SKM-1 treated with dmso at 0.1 percent for 144 hours (cell line): ENCODE measurements at regions not wholly inside any gene's neighbourhood (a gene's known extent, or its start where the extent isn't known, plus 50 kb on each side); places are given as distances from the start of the nearest gene placed in this dataset.
"Not testable (repeated sequence)": the region's sequence is repeated elsewhere in the genome, so short reads cannot be mapped to it uniquely, and the experiment has no call there.

Experiments used
- DNase-seq: peaks from one replicate; lab custom pipeline; 2025; ENCODE audit not compliant: unreplicated experiment; lab: John Stamatoyannopoulos, UW

DNA sequence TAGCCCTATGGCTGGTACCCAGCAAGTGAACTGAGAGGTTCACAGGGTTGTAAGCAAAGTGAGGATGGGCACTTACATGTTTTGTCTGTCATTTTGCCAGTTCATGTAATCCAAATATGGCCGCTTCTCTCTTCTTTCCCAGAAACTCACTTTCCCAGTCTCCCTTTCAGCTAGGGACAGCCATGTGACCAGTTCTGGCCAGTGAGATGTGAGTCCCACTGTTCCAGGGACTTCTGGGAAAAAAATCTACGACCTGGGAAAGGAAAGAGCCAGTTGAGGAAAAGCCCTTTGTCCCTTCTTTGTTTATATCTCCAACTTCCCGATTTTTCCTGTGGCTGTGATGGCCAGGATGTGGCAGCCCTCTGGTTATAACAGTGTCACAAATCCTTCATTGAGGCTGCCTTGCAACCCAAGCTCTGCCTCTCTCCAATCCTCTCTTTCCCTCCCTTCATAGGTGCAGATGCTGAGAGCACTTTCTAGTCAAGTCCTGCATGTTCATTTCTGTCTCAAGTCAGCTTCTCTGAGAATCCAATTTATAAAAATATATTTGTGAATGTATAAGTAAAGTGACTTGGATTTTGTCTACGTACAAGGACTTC lies 148.6 kb upstream of the ZFP64 start:
- DNase-seq = no peak

DNA sequence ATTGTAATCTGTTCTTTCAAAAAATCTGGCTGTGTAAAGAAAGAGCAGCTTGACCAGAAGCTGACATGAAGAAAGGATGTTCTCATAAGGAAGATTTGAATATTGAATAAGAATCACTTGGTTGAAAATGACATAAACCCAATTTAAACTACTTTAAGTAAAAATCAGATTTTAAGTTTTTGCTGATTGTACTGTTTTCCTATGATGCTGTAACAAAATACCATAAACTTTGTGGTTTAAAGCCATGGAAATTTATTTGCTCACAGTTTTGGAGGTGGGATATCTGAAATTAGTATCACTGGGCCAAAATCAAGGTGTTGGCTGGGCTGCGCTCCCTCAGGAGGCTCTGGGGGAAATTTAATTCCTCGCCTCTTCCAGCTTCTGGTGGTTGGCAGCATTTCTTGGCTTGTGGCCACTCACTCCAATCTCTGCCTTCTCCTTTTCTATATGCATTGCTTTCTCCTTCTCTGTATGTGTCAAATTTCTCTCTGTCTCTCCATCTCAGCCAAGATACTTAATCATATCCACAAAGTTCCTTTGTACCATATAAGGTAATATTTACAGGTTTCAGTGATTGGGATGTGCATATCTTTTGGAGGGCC lies 141.2 kb upstream of the ZFP64 start:
- no peak for DNase-seq

DNA sequence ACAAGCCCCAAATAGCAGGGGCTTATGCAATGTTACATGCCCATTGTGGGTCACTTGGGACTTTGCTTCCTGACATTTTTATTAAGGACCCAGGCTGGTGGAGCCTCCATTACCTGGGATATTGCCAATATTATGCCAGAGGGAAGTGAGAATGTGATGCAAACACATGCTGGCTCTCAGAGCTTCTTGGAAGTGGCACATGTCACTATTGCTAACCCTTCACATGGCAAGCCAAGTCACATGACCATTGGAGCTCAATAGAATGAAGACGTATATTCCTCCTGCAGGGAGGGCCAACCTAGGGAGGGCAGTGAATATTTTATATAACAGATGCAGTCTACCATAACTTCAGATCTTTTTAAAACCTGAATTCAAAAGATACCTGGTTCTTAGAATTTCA lies 140.7 kb upstream of the ZFP64 start:
- no peak for DNase-seq

DNA sequence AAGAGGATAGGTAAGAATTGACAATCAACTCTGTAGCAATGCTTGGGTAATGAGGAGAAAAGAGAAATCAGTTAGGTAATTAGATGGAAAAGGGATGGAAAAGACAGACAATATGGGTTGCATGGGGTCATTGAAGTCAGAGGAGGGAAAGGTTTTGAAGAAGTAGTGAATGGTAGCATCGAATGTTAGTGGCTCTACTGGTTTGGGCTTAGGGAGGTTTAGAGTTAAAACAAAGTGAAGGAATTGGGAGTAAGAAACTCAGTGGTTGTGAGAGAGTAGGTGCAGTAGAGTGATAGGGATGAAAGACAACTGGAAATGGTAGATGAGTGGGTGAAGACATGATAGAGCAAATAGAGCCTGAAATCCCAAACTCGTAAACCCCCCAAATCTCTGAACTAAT lies 140.1 kb upstream of the ZFP64 start:
- no peak for DNase-seq

DNA sequence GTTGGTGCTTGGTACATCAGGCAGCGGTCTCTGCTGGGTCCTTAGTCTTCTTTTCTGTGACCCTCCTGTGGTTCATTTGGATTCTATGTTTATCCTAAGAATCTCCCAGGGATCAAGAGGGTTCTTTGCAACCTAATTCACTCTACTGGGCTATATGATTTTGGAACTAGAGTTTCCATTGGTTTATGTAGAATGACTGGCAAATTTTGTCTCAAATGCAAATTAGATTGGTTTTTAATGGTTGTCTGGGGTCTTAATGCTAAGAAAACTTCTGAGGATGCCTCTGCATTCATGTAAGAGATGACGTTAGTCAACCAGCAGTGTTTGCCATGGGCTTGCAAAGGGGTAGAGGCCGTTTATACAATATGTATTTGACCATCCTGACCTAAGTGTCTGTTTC lies 129.8 kb upstream of the ZFP64 start:
- no peak for DNase-seq

DNA sequence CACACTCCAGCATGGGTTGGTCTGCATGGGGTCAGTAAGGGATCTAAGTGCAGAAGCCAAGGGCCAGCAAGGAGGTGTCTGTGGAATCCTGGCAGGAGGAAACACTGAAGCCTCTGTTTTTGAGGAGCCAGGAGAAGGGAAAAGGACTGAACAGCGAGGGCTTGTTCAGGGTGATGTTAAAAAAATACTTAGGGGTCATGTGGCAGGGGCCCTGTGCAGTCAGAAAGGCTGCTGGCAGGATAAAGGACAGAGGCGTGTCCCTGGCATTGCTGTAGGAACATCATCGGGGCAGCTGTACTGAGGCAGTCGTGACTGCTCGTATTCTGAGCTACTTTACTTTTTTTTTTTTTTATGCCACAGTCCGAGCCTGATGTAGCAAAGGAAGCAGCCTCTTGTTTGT lies 127.1 kb upstream of the ZFP64 start:
- DNase-seq = no peak

DNA sequence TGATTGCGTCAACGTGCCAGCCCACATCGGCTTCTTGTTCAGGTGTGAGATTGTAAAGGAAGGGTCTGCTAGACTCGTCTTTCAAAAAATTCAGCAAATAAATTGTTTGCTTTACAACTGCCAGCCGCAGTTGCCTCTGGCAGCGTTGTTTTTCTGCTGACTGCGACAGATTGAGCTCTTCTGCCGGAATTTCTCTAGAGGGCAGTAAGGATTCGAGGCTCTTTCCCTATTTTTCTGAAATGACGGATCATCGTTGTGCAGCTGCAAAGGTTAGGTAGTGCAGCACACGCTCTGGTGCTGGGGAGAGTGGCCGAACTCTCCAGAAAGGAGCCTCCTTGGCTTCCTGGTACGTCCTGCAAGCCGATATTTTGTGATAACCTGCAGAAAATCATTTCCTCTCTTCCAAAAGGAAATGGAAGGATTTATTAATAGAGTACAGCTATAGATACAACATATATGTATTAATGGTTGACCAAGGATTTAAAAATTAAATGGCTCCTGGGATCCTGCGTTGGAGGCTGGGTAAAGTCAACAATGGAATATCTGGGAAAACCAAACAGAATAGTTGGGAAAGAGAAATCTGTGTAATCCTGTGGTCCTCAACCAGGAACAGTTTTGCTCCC lies 121.9 kb upstream of the ZFP64 start:
- DNase-seq = no peak

DNA sequence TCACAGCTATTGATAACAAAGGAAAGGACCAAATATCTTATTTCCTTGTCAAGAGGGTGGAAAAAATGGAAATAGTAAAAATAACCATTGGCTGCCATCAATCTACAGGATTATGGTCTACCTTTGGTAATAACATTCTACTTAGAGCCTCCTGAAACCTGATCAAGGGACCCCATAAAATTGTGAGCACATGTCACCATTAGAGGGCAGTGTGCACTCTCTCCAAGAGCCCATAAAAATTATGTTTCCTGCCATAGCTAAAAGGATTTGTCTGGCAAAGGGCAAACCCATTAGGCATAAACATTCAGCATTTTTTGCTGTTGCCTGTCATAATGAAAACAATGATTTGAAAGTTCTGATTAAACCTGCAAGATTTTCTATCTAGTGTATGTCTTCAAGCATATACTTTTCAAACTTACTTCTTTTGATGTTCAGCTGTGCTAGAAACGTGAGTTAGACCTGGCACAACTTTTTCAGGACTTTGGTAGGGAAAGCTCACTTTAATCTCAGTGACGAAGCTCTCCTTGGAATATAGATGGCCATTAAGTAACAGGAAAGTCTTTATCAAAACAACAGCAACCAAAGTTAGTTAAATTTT lies 120.7 kb upstream of the ZFP64 start:
- peak; percentile 60 for DNase-seq

DNA sequence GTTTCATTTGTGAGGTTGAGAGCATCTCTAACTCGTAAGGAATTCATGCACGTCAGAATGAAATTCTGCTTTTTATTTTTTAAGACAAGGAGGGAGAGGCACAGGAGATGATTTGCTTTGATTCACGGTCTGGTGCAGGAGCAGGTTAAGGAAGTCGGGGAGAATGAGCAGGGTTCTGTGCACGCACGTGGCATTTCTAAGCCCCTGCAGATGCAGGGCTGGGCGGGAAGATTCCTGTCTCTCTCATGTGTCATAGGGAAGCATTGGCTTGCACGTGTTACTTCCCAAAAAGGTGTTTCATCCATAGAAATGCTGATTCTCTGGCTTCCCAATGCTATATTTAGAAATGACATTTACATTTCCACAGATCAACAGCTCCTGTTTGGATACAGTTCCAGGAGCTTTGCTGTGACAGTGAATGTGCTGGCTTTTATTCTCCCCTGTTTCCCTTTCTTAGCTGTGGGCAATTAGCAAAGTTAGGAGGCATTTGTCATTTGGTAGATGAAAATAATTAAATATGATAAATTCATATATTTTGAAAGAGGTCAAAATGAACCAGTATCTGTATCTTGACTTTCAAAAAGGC lies 119.7 kb upstream of the ZFP64 start:
- no peak for DNase-seq

DNA sequence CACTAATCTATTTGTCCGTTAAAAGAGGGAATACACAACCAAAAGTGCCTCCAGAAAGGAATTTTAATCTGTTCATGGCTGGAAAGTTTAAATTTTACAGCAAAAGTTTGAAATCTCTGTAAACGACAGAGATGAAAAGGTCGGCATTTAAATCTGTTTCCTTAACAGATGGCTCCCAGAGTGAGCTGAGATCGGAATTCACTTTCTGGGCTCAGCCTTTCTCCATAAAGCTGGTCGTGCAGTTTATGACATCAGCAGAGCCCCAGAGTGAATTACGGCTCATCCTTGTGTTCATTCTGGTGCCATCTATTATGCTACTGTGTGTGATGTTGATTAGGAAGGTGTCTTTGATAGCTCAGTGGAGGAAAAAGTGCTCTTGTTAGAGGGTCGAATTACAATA lies 117.6 kb upstream of the ZFP64 start:
- DNase-seq = no peak

DNA sequence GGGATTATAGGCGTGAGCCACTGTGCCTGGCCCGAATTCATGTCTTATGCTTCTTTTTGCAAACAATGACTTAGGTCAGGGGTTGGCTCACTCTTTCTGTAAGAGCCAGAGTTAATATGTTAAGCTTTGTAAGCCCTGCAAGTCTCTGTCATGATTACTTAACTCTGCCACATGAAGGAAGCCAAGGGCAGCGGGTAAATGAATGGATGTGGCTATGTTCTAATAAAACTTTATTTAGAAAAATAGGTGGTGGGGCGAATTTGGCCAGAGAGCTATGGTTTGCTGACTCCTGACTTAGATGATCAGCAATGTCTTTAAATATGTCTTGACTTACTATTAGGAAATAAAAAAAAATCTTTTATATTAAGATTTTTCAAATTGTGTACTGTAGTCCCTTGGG lies 114.9 kb upstream of the ZFP64 start:
- no peak for DNase-seq

DNA sequence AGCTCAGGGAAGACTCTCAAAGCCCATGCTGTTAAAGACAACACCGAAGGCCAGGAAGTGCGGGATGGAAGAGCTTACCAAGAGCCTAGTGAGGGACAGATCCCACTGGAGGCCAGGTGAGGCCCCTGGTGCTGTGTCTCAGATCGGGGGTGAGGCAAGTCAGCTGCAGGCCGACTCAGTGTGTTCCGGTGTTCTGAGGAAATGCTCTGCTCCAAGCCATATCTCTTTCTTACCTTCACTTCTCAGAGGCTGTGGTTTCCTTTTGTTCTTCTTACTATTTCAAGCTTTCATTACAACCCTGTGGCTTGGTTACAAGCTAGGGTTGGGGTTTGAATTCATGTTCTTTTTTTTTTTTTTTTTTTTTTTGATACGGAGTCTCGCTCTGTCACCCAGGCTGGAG lies 114.3 kb upstream of the ZFP64 start:
- DNase-seq = no peak

DNA sequence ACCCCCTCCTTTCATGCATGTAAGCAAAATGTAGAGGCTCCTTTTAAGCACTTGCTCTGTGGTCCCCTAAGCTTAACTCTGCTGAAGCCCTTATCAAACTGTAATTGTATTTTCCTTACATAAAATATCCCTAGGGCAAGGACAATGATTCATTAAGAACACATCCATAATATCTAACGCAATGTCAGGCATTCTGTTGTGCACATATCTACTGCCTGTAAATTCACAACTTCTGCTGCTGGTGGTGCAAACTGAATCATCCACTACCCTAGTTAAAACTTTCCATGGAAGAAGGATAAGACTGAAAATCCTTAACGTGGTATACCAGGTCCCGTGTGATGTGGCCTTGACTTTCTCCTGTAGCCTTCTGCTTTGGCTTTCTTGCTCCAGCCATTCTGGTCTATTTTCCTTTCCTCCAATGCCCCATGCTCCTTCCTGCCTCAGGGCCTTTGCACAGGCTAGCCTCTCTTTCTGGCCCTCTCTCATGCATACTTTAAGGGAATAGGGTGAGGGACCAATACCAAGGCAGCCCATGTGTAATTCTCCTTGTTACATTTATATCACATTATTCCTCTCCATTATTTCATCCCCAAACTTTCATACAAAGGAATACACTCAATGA lies 113.6 kb upstream of the ZFP64 start:
- no peak for DNase-seq

DNA sequence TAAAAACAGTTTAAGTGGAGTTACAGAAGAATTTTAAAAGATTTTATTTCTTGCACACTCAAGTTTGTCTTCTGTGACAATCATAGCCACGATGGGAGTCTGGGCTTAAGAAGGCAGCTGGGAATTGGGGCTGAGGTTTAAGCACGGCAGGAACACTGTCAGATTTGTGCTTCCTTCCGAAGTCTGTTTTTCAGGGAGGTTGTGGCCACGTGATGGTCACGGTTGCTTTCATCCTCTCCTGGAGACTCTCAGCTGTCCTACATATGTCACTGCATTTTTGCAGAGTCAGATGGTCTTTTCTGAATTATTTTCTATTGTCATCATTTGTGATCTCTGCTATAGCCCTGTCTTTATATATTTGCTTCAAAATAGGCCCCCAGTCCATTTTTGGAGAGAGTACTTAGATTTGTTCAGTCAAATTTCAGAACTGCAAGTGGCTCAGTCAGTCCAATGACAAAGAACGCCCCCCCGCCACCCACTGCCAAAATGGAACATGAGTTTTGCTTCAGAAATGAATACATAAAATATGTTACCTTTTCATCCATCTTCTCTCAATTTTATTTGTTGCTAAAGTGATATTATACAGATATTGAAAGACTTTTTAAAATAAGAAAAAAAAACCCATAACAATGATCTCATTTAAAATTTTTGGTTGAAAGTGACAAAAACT lies 111.8 kb upstream of the ZFP64 start:
- DNase-seq = no peak

DNA sequence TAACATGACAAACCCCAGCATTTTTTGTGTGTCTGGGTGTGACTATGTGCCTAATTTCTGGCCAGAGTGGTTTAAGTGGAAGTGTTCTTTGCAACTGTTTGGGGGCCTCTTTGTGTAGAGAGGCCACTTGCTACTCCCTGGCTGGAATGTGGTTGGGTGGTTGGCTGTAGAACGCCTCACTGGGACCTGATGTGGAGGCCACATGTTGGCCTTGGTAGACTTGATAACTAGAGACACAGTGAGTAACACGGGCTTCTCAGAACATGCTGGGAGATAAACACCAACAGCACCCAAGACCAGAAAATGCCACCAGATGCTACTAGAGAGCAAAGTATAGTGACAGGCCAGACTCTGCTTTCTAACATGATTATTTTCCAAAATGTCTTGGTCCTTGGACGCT lies 111.2 kb upstream of the ZFP64 start:
- no peak for DNase-seq

DNA sequence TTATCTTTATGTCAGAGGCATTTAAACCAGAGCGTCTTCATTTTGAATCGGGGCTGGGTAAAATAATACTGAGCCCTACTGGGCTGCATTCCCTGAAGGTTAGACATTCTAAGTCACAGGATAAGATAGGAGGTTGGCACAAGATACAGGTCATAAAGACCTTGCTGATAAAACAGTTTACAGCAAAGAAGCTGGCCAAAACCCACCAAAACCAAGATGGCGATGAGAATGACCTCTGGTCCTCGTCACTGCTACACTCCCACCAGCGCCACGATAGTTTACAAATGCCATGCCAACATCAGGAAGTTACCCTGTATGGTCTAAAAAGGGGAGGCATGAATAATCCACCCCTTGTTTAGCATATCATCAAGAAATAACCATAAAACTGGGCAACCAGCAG lies 110.5 kb upstream of the ZFP64 start:
- DNase-seq = not testable (repeated sequence)

DNA sequence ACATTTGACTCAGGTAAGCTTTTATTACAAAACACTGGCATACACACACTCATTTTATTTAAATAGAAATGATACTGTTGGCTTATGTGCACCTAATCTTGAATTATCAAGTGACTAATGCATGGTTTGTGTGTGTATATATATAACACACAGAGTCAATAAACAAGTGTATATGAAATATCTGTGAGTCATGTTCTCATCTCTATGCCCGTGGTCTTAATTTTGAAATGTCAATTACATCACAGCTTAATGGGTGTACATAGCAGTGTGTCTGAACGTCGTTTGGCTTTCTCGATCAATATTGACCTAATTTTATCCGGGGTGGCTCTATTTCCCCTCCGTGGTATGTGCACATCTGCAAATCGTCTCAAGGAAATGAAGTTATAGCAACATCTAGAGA lies 104.0 kb upstream of the ZFP64 start:
- DNase-seq = no peak

DNA sequence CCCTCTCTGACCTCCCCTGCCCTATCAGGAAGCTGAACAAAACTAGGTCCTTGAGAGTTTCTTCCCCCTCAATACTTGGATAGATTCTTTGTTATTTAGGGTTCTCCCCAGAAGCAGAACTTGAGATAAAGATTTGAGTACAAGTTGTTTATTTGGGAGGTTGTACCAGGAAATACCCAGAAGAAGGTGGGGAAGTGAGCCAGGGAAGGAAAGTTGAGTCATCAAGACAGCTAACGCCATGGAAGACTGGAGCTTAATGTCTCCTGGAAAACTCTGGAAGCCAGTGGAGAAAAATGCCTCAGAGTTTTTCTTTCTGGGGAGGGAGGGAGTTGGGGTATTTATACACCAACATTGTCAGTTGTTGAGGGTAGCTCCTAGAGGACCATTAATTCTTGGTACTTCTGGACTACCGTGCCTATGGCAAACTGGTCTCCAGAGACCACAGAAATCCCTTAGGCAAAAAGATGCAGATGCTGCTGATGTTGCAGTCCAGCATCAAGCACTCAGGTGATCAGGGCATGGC lies 102.6 kb upstream of the ZFP64 start:
- no peak for DNase-seq

DNA sequence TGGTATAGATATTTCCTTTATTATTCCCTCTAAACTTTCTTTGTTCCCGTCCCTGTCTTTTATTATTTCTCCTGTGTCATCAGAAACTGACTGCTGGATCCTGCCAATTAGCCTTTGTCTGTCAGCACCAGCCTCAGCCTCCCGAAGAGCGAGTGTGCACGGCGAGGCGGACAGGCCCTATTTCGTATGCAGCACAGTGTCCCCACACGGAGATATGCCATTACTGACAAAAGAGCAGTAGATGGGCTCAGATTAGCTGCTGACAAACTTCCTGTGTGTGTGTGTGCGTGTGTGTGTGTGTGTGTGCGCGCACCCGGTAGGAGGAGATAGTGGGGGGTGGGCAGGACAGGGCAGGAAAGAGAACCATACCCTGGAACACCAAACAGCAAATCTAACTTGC lies 99.5 kb upstream of the ZFP64 start:
- DNase-seq = no peak

DNA sequence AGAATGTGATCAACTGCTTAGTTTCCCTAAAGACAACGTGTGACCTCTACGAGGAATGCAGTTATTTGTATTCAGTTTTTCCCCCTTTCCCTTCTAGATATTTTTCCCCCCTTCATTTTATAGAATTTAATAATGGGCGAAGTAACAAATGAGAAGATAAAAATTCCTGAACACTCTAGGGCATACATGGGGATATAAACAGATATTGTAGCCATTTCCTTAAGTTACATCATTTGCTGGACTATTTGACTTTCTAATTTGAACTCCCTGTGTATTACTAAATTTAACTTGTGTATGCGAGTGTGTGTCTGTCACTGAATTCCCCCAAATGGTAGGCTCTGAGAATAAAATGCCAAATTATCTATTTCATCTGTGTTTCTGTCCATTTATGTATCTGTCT lies 99.0 kb upstream of the ZFP64 start:
- DNase-seq = no peak

DNA sequence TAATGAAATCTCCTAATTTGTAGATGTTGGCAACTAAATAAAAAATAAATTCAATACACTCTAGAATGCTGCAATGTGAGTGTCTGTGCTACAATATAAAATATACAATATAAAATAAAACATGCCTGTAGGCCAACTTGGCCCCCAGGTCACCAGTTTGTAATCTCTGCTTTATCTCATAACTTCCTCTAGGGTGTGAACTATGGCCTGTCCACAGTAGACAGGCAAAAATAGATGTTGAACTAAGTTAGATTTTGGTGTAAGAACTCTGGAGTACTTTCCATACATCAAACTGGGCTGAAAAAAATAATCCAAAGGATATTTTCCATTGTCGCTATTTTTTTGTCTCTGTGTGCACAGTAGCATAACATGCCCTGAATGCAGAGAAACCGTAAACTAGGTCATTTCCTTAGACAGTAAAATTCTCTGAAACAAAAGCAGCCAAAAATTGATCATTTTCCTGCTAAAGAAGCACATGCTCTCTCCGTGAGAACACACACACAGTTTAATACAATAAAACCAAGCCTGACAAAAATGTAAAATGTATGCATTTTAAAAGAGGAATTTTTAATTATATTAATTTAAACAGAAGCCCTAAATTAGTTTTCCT lies 98.5 kb upstream of the ZFP64 start:
- DNase-seq = no peak
